ENCODE measurements at regions not wholly inside any gene's neighbourhood (a gene's known extent, or its start where the extent isn't known, plus 50 kb on each side); places are given as distances from the start of the nearest gene placed in this dataset.

DNA sequence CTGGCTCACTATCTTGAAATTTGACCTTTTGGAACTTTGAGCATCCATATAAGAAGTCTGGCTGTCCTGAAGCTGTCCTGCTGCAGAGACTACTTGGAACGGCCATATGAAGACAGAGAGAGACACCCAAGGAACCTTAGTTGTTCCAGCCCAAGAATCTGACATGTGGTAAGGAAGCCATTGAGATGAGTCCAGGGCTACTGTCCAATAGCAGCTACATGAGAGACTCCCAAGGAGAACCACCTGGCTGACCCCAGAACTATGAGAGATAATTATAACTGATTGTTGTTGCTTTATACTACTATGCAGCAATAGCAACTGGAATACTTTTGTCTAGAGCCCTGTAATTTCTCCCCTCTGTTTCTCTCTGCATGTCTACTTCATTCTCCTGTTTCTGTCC is 234.3 kb upstream of the TANK start:
- no peak for DNase-seq

DNA sequence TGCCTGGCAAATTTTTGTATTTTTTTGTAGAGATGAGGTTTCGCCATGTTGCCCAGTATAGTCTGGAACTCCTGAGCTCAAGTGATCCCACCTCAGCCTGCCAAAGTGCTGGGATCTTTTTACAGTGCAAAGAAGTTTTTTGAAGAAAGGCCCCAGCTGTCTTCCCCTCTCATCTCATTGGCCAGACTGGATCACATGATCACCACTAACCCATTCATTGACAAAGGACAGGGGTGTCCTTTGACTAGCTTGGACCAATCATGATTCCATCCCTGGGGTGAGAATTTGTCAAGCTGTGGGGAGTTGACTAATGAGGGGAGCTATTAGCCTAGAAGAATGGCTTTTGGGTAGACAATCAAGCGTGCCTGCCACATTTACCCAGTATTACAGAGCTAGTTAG is 232.9 kb upstream of the TANK start:
- DNase-seq = no peak

DNA sequence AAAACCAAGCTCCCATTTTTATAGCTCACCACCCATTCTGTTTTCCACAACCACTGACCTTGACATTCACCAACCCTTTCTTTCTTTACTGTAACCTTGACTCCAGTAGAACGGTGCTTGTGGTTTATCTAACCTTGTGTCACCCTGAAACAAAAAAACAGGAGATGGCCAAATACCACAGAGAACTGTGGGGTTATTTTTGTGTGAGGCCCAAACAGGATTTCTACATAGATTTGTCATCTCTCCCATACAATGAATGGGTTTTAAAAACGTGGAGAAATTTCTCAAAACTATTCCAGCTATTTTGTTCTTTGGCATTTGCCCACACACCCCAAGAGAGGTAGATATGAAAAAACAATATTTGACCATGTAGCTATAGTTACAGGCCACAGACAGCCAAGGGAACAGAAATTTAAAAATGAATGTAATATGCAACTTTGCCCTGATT is 231.3 kb upstream of the TANK start:
- no peak for DNase-seq

DNA sequence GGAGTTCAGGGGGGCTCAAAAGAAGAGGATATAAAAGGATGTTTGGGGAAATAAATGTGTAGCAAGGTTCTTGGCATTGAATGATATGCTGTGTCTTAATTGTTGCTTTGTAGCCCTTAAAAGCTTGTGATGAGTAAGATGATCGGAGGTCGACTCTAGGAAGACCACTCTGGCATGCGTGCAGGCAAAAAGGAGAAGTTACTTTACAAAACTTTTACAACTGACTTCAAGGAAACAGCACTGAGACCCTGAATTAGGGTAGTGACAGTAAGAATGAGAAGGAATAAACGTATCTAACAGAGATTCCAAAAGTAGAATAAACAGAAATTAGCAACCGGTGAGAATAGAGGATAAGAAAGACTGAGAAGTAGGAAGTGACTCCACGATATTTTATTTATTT is 228.7 kb upstream of the TANK start:
- no peak for DNase-seq

DNA sequence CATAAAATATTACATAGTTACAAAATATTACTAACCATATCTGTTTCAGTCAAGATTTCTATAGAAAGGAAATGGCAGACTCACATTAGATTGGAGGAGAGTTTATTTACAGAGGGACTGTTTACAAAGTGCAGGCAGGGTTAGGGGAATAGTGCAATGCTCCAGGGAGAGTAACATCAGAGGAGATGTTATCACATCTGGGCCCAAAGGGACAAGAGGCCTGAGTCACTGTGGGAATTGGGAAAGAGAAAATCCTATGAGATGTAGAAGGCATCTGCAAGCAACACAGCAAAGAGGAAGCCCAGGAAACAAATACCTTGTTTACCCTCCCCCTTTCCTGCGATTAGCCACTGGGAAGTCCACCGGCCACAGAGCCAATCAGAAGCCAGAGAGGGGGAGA is 227.3 kb upstream of the TANK start:
- DNase-seq = no peak

DNA sequence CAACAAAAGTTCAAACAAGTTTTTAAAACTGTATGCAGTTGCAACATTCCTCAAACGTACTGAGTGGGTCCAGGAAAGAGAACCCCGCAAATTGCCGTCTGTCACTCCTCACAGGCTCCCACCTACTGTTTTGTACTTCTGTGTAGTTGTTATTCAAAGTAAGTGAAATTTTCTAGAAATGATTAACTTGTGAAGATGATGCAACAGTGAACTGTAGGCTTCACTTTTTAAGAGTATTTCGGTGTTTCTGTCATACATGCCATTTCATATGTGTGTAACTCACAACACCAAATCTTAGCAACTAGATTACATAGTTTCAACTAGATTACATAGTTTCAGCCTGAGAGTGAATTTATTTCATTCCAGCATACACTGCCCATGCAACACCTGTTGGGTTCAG is 226.0 kb upstream of the TANK start:
- no peak for DNase-seq

DNA sequence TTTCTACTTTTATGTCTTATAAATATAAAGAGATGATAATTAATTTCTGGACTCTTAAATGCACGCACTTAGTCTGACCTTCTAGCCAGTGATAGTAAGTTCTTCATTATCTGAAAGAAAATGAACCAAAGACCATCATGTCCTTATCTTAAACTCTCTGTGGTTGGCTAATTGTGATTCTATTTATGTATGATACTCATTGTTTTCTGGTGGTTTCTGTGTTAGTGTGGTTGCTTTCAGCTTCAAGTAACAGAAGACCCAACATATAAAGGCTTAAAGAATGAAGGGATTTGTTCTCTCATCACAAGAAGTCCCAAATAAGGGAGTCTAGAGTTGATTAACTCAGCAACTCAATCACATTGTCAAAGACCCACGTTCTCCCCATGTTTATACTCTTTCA is 225.2 kb upstream of the TANK start:
- no peak for DNase-seq

DNA sequence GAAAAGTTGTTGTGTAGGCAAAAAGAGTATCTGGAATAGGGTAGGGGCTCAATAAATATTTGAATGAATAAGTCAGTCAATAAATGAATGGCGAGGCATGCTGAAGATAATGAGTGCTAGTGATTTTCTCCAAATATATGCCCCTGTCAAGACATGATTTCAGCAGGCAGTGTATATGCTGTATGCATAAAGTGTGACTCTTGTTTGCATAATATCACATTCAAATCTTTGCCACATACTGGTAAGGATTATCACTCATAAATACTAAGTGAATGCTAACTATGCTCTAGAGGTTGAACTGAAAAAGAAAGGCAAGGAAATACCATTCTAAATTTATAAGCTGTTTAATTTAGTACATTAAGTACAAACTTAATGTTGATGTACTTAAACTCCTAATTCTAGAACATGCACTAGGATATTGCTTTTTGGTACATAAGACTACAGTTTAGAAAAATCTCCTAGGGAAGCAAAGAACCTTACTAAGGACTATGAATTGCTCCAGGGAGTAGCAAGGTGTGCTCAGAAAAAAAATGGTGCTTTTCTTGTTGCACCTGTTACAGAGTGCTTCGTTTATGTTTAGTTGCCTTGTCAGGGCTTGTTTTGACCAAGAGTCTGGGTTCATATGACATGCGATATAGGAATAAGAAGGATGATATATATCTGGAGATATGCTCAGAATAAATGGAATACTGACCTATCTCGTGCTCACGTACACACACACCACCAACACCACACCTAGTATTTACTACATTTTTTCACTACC is 224.0 kb upstream of the TANK start:
- DNase-seq = no peak

DNA sequence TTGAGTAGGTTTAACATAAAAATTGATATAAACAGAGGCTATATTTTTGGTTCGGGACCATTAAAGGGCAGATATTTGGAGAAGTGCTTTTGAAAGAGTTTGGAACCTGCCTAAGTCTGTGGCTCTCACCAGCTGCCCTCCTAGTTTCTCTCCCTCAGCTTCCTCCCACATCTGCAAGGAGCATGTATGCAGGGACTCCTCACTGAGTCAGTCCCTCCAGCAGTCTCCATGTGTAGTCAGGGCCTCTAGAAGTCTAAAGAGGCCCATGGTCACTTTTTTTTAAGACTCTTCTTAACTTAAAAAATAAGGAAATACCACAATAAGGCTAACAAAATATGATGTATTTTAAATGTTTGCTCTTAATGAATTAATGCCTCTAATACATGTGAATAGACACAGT is 220.0 kb upstream of the TANK start:
- DNase-seq = no peak

DNA sequence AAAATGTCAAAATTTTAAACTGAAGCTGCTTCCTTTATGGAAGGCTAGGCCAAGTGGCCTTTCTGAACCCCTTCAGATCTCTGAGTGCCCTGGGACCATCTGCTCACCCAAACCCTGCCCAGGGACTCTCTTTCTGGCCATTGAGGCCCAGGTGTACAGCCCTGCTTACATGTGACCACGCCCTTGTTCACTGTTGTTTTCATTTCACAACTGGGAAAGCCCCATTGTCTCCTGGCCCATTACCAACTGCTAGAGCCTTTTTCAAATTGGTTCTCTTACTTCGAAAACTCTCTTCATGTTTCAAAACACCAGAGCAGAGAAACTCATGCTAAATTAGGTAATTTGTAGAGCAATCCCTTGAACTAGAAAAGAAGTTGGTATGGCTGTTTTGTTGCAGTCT is 219.5 kb upstream of the TANK start:
- DNase-seq = no peak

DNA sequence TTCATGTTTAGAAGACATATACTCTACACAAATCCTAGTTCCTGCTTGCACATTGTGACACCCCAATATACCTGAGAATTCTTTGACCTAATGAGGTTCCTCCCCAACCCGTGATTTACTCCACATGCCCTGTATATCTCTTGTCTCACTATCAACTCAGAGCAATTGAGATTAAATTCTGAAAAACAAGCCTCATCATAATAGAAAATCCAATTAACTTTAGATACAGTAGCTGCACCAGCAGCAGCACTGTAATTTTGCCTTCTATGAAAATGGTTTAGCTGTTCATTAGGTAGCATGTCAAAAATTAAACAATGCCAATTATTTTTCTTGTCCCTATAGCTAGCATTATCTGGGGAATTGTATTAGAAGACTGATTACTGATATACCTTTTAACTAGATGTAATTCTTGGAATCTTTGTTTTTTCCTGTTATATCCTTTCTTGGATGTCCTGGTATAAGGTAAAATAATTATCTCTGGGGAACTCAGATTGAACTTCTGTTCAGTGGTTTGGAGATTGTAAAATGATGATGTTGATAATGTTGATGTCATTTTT is 218.9 kb upstream of the TANK start:
- DNase-seq = no peak

DNA sequence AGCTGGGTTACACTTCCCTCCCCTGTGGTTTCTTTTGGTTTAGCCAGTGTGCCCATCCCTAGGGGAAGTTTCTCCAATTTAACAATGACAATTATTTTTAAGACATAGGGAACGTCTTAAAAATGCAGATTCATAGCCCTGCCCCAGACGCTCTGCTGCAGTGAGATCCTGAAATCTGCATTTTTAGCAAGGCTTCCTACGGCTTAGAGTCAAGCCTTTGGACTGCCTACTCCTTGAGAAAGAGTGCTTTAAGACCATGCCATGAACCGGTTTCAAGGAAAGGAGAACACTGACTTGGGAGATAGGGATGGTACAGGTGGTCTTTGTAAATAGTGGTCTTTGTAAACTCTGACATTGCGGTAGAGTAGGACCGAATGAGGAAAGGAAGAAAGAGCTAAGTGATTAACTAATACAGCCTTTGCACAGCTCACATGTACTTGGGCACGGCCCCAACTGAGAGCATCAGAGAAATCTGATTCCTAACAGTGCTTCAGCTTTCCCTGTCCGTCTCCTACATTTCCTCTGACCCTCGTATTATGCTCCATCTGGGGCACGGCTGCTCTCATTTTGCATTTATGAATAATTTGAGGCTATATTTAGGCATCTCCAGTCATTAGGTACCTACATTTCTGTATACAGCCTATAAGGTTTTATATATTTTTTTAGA is 217.6 kb upstream of the TANK start:
- DNase-seq = no peak

DNA sequence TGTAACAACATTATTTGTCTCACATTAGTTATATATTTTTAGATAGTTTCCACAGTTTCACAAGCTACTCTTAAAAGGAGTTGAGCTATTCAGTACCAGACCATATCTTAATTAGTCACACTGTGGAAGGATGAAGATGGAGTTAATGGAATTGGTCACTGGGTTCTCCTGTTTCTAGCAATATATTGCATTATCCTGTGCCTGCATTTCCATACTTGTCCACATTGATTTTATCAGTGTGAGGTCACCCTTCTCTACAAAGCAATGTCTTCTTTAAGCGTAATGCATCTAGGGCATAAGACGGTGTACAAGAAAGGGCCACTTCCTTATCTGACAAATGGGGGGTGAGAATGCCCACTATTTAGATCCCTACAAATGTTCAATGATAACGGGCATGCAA is 216.8 kb upstream of the TANK start:
- no peak for DNase-seq

DNA sequence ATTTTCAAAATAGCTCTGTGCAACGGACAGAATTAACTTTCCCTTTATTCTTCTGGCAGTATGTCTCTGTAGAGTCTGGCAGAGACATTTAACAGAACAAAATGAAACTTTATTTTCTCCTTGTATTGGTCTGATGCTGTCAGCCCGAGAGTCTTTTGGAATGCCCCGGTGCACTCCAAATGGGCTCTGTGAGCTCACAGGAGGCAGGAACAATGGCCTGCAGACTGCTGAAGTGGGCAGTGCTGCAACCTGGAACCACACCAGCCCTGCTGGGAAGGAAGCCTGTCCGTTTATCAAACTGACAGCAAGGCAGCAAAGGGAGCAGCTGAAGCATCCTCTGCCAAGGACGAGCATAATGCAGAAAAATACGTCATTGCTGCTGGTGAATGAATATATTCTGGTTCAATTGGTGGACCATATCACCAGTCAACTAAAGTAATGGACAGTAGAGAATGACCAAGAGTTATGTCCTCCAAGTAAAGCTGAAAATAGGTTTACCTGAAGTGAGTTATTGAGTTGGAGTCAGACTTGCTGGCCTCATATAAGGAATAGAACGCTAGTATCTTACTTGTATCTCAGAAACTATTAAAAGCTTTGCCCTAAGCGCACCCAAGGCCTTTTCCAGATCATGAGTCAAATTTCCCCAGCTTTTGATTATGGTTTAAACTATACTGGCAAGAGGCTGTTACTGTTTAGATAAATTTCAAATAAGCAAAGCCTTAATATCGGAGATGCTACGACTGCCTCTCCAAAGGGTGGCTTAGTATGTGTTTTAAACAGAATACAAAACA is 207.6 kb upstream of the TANK start:
- no peak for DNase-seq

DNA sequence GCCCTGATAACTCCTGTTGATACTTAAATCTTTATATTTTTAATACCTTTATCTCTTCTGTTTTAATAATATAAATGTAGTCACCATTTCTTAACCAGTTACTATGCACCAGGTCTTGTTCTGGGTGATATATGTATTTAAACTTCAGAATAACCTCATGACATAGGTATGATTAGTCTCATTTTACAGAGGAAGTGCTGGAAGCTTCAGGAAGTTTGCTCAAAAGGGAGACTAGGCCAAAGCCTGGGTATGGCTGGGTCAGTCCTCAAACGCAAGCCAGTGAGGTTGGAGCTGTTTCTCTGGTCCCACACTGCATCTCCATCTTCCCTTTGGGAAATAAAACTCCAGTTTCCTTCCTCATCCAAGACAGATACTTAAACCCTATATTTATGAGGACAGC is 204.7 kb upstream of the TANK start:
- DNase-seq = no peak

DNA sequence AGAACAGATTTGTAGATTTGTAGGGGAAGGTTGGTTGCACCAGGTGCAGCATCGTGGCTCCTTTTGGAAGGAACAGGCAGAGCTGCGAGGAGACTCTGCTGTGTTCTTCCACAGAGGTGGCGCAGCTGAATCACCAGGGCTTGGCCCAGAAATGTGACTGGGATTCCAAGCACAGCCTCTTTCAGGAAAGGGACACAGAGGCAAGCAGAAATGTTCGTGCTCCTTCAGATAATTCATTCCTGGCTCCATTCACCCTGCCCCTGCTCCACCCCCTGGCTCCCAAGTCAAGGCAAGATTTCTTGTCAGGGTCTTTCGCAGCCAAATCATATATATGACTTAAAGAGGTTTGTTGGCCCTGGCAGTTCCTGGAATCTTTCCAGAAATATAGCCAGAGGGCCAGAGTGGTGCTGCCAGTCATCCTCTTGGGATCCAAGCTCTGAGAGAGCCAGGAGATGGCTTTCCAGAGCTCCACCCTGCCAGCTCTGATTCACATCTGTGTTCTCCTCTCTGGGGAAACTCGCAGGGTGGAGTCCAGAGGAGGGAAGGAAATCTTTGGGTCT is 203.9 kb upstream of the TANK start:
- no peak for DNase-seq

DNA sequence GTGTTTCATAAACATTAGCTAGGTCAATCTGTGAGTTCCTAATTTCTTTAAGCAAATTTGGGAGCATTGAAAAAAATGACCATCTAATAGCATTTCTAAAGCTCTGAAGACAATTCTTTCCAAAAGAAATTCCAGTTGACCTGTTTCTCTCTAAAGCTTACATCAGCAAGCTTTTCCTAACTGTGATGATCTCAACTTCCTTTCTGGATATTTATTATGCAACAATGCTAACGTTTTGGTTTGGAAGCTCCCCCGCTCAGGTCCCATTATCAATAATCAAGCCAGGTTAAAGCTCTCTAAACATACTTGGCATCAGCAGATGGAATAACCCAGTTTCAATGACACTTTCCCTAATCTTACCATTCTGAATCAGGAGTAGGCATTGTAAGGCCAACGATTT is 196.3 kb upstream of the TANK start:
- DNase-seq = no peak

DNA sequence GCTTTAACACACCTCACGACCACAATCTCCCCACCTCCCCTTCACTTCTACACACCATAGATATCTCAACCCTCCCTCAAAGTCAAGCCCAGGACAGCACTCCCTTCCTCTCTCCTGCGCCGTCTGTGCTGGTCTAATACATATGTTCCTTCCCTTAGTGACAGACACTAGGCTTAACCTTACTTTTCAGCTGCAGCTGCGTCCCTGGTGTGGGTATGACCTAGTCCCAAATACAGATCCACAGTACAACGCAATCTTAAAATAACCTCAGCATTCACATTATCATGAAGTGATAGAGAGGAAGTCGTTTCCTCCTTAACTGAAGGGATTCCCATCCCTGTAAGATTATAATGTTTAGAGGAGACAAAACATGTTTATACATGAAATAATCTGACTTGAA is 192.7 kb upstream of the TANK start:
- DNase-seq = no peak

DNA sequence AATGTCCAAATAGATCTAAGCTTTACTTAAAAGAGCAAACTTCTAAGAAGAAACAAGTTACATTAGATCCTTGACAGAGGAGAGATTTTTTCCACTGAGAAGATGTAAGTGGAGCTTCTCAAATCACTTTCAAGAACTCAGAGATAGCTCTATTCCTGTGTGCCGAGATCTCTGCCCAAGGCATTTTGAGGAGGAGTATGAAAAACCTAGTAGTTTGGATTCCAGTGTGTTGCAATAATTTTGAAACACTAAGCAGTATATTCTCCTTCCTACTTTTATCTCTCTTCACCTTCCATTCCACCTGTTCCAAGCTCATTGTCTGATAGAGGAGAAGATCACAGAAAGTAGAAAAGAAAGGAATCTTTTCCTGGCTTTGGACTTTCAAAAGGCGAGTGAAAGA is 192.0 kb upstream of the TANK start:
- no peak for DNase-seq

DNA sequence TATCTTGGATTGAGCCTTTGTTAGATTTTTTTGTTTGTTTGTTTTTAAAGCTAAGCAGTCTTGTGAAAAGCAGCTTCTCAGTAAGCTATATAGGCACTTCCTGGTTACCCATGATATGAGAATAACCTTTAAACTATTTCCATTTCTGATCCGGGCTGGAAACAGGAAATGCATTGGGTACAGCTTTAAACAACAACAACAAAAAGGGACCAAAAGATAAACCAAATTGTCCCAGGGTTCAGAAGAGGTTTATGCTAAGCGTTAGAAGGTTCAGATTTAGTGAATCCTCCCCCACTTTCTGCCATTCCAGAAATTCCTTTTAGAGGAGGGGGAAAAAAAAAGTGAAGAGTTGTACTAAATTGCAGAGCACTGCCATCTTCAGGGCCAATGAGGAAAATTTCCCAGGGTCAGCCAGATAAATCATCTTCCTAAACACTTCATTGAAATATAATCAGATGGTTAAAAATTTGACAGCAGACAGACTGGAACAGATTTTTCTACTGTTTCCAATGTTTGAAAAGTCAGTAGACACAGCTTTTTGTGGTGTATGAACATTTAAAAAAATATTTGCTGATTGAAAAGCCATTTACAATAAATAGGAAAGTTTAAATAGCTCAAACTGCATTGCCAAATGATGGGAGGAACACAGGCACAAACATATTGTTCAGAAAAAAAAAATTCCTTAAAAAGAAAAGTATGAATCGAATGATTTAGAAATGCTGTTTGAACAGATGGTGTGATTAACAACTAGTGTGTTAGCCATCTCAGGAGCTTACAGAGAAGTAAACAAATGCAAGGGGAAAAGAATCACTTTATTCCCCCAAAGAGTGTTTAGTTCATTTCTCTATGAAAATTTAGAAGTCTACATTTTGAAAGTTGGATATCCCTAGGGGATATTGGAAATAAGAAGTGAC is 189.9 kb upstream of the TANK start:
- DNase-seq = peak; percentile 62

DNA sequence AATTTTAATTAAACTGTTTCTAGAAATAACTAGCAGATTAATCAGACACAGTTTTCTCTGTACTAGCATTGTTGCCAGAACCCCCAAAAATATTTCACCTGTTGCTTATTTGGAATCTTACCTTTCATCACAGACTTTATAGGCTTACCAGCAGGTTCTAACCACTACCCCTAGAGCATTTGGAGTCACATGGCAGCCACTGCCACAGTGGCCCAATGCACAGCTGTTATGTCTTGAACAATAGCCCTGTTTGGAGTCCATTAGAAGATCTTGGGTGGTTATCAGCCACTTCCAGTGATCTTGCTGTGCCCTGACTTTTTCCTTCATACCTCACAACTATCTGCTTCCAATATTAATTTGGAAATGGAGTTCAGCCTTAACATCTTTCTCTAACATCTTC is 186.2 kb upstream of the TANK start:
- DNase-seq = no peak

DNA sequence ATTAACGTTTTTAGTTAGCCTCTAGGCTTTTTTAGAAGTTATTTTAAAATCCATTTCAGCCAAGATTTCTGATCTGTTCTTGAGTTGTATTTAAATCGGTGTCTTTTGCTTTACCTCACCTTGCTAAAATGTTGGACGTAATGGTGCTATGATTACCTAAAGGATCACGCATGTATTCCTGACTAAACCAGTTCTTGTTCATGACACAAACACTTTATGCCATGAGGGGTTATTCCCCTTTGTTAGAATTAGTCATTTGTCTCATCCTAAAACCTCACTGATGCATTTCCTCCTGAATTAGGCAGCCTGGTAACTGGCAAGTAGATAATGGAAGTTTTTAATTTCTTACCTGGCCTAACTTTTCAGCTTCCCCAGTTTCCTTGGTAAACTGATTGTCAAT is 185.4 kb upstream of the TANK start:
- DNase-seq = no peak
